Activated B cell treated with CpG ODN at 0.5 μM for 24 hours (primary cell): ENCODE measurements at regions not wholly inside any gene's neighbourhood (a gene's known extent, or its start where the extent isn't known, plus 50 kb on each side); places are given as distances from the start of the nearest gene placed in this dataset.

Experiments used
- ATAC-seq: fragments of 200-7000 bp; cut with Tn5 transposase; one replicate; pipeline ENCODE4 v1.10.0; 2021; ENCODE audit warnings: low read depth, mild to moderate bottlenecking, moderate library complexity
- CTCF ChIA-PET: fragments of 350-600 bp; sonication (Branson Sonifier 250); formaldehyde crosslinking; loops from one replicate; lab custom pipeline; 2021; ENCODE audit warnings: antibody characterized with exemption; lab: Charles Lee
- POLR2A ChIA-PET: fragments of 350-600 bp; sonication (Branson Sonifier 250); formaldehyde crosslinking; loops from one replicate; lab custom pipeline; 2021; ENCODE audit warnings: antibody characterized with exemption; lab: Charles Lee
- DNase-seq: peaks from one replicate; pipeline ENCODE4 v3.0.0; 2022
- H3K27ac Mint-ChIP-seq: one replicate; pipeline ENCODE4 v1.8.0; 2020; ENCODE audit warnings: mixed read lengths
- H3K27me3 Mint-ChIP-seq: one replicate; pipeline ENCODE4 v1.8.0; 2021; ENCODE audit warnings: mixed read lengths
- H3K36me3 Mint-ChIP-seq: one replicate; pipeline ENCODE4 v1.8.0; 2021; ENCODE audit warnings: low read depth, mixed read lengths
- H3K4me1 Mint-ChIP-seq: one replicate; pipeline ENCODE4 v1.8.0; 2021; ENCODE audit warnings: mixed read lengths
- H3K4me3 Mint-ChIP-seq: one replicate; pipeline ENCODE4 v1.8.0; 2020; ENCODE audit warnings: mild to moderate bottlenecking, mixed read lengths
- H3K9me3 Mint-ChIP-seq: one replicate; pipeline ENCODE4 v1.8.0; 2020; ENCODE audit warnings: mixed read lengths
- CTCF ChIP-seq: fragments of 200-600 bp; IDR thresholded peaks from one replicate; pipeline ENCODE4 v1.8.0; 2022; ENCODE audit warnings: antibody characterized with exemption, mild to moderate bottlenecking
- intact Hi-C: fragments of 100-400 bp; cut with micrococcal nuclease; formaldehyde crosslinking; loops from one replicate; pipeline ENCODE4 v1.15.1; 2024

GRCh38 chr2:122167515-122167914 lies 412.1 kb downstream of the TSN start:
- CTCF ChIA-PET = no interaction called here
- intact Hi-C loops = no loop called here
- TF ChIP-seq CTCF = no peak
- no peaks in the 10 kb centered on the region for H3K9me3 Mint-ChIP-seq
- no peaks in the 10 kb centered on the region for H3K36me3 Mint-ChIP-seq
- H3K4me3 Mint-ChIP-seq = no peak overlapping the region
- H3K4me1 Mint-ChIP-seq = no peaks in the 10 kb centered on the region
- DNase-seq (no peak), ATAC-seq (no peak)
- H3K27ac Mint-ChIP-seq = no peak overlapping the region
- POLR2A ChIA-PET = no interaction called here
- no peaks in the 10 kb centered on the region for H3K27me3 Mint-ChIP-seq

GRCh38 chr2:122168799-122169198 lies 413.3 kb downstream of the TSN start:
- H3K27ac Mint-ChIP-seq = no peak overlapping the region
- ATAC-seq (no peak), DNase-seq (no peak)
- H3K4me3 Mint-ChIP-seq = no peak overlapping the region
- no peaks in the 10 kb centered on the region for H3K9me3 Mint-ChIP-seq
- no peaks in the 10 kb centered on the region for H3K36me3 Mint-ChIP-seq
- no peaks in the 10 kb centered on the region for H3K27me3 Mint-ChIP-seq
- ChIA-PET CTCF (no interaction called here), POLR2A (no interaction called here)
- no peak for TF ChIP-seq CTCF
- intact Hi-C loops = no loop called here
- no peaks in the 10 kb centered on the region for H3K4me1 Mint-ChIP-seq

DNA sequence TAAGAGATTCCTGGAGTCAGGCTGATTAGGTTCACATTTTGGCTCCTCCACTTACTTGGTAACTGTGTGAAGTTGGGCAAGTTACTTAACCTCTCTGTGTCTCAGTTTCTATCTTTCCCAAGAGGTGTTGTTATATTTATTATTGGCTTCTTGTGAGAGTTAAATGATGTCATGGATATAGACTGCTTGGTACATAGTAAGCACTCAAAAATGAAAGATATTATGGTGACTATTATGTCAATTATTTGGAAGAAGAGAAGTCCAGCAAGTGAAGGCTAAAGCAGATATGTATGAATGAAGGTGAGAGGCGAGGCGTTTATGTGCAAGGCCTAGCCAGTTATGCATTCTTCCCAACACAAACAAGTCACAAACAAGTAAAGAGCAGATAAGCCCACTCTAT lies 417.4 kb downstream of the TSN start:
- Mint-ChIP-seq H3K9me3 (no peaks in the 10 kb centered on the region), H3K27ac (no peak overlapping the region), H3K4me3 (no peak overlapping the region), H3K36me3 (no peaks in the 10 kb centered on the region), H3K27me3 (no peaks in the 10 kb centered on the region), H3K4me1 (no peaks in the 10 kb centered on the region)
- DNase-seq (no peak), ATAC-seq (no peak)
- POLR2A ChIA-PET = no interaction called here
- CTCF ChIA-PET = no interaction called here
- intact Hi-C loops = no loop called here
- TF ChIP-seq CTCF = no peak

DNA sequence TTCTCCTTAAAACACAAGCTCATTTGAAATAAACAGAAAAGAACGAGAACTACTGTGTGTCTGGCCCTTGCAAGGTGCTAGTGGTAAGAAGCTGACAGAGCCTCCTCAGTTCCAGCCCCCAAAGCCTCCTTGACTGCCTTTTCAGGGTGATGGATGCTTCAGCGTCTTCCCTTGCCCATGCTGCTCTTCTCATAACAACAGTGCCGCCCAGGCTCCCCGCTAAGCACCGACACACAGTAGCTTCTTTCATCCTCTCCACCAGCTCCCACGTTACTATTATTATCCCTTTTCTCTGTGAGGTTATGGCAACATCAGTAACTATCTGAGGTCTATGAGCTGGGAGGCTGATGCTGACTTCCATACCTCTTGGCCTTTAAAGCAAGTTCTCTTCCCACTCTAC lies 418.6 kb downstream of the TSN start:
- DNase-seq (no peak), ATAC-seq (no peak)
- CTCF ChIA-PET = no interaction called here
- Mint-ChIP-seq H3K27ac (no peak overlapping the region), H3K36me3 (no peaks in the 10 kb centered on the region), H3K27me3 (no peaks in the 10 kb centered on the region), H3K4me3 (no peak overlapping the region), H3K4me1 (no peaks in the 10 kb centered on the region), H3K9me3 (no peaks in the 10 kb centered on the region)
- TF ChIP-seq CTCF = no peak
- intact Hi-C loops = no loop called here
- POLR2A ChIA-PET = no interaction called here

- Mint-ChIP-seq H3K27ac (no peak overlapping the region), H3K4me3 (no peak overlapping the region), H3K27me3 (no peaks in the 10 kb centered on the region), H3K36me3 (no peaks in the 10 kb centered on the region), H3K9me3 (no peaks in the 10 kb centered on the region), H3K4me1 (no peaks in the 10 kb centered on the region)
- intact Hi-C loops = no loop called here
- ChIA-PET CTCF (no interaction called here), POLR2A (no interaction called here)
- ATAC-seq = no peak
- TF ChIP-seq CTCF = no peak
- DNase-seq = no peak
Observed at GRCh38 chr2:122179492-122180165, 424.2 kb downstream of the TSN start.
